ENCODE measurements at regions not wholly inside any gene's neighbourhood (a gene's known extent, or its start where the extent isn't known, plus 50 kb on each side); places are given as distances from the start of the nearest gene placed in this dataset.
A peak's percentile ranks its signal among the peaks of the same experiment; 100 is the strongest.

- DNase-seq (ENCODE audit: low spot score) = peak; percentile 17
These were observed 109.2 kb upstream of the STT3B start for GRCh38 chr3:31423482-31423881.

- DNase-seq (ENCODE audit: low spot score) = no peak
These were observed 107.3 kb upstream of the STT3B start for GRCh38 chr3:31425401-31425800.

DNA sequence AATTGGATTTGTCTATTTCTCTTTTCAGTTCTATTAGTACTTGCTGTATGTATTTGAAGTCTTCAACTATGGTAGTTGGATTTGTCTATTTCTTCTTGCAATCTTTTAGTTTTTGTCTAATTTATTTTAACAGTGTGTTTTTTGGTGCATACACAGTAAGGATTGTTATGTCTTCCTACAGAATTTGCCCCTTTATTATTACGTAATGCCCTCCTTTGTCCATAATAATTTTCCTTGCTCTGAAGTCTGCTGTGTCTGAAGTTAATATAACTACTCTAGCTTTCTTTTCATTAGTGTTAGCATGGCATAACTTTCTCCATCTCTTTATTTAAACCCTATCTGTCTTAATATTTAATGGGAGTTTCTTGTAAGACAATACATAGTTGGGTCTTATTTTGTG lies 105.1 kb upstream of the STT3B start:
- no peak for DNase-seq (ENCODE audit: low spot score)

DNA sequence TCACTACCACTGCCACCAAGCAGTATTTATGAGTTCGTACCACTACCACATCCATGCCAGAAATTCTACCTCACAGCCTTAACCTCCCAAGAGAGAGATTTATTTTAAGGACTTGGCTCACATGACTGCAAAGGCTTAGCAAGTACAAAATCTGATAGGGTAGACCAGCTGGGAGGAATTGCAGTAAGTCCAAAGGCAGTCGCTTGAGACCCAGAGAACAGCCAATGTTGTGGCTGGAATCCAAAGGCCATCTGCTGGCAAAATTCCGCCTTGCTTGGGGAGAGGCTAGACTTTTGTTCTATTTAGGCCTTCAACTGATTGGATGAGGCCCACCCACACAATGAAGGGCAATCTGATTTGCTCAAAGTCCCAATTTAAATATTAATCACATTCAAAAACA lies 101.4 kb upstream of the STT3B start:
- DNase-seq (ENCODE audit: low spot score) = no peak

- DNase-seq (ENCODE audit: low spot score) = no peak
These were observed 99.6 kb upstream of the STT3B start for GRCh38 chr3:31432897-31433678.

DNA sequence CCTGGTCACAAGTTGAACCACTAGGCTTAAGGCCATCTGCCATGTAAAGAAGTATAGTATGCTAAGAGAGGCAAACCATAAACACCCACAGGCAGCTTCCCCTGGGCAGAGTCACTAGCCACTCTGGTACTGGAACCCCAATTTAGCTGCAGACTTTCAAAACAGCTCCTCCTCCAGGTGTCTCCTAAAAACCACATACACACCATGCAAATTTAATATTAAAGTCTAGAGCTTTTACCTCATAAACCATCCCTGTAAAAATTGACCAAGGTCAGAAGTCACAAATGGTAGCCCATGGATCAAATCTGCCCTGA lies 99.1 kb upstream of the STT3B start:
- no peak for DNase-seq (ENCODE audit: low spot score)

- no peak for DNase-seq (ENCODE audit: low spot score)
These were observed 97.9 kb upstream of the STT3B start for GRCh38 chr3:31434819-31435218.

DNA sequence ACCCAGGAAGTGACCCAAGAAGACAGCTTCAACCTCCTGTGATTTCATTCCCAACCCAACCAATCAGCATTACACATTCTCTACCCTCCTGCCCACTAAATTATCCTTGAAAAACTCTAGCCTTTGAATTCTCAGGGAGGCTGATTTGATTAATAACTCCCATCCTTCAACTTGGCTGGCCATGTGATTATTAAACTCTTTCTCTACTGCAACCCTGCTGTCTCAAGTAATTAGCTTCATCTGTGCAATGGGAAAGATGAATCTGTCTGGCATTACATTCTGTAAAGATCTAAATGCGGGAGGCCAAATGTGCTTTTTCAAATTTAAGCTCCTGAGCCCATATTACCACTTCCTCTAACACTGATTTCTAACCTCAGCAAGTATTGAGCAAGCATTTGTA lies 95.9 kb upstream of the STT3B start:
- DNase-seq (ENCODE audit: low spot score) = no peak

DNA sequence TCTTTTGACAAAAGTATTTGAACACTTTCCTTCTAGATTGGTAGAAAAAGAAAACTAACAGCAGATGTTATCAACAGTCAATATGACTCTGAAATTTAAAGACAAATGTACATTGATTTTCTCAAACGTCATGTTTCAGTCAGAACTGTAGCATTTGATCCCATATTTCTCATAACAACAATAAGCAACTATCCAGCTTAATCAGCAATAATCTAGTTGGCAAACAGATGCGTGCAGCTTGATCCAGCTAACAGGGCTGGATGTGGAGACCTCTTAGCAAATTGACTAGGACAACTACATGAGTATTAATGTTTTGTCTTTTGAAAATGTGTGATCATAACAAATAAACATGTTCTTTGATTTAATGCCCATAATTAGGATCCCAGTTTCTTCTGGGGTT lies 94.0 kb upstream of the STT3B start:
- no peak for DNase-seq (ENCODE audit: low spot score)

- no peak for DNase-seq (ENCODE audit: low spot score)
These were observed 92.6 kb upstream of the STT3B start for GRCh38 chr3:31439890-31440750.

DNA sequence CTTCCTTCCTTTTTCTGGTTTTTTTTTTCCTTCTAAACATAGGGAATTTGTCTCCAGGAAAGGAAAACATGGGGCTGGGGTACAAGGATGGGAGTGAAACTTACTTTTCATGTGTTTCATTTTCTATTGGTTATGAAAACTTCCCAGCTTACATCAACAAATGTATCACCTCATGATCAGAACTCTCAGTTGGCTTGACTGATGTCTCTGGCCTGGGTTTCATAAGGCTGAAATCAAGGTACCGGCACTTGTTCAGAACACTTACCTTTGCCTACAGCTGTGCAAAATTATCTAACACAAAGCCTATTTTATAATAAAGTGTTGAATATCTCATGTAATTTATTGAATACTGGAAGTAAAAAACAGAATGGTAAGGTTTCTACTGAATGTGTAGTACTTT lies 91.8 kb upstream of the STT3B start:
- no peak for DNase-seq (ENCODE audit: low spot score)

DNA sequence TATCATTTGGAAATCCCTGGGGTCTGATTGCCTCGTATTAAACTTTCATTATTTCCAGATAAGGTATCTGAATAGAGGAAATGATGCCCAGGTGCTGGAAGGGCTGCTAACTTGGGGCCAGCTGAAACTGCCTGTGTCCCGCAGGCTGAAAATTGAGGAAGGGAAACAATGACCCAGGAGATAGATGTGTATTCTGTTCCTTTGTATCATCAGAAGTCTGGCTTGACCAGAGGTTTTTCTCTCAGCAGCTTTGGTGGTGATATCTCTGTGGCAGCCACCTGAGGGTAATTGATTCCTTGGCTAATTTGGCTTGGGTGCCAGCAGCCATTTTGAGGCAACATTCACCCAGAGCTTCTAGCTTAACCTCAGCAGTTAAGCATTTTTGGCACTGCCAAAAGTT lies 90.0 kb upstream of the STT3B start:
- DNase-seq (ENCODE audit: low spot score) = no peak

GRCh38 chr3:31444220-31445142 lies 88.2 kb upstream of the STT3B start:
- DNase-seq (ENCODE audit: low spot score) = no peak

GRCh38 chr3:31445701-31446100 lies 87.0 kb upstream of the STT3B start:
- no peak for DNase-seq (ENCODE audit: low spot score)

DNA sequence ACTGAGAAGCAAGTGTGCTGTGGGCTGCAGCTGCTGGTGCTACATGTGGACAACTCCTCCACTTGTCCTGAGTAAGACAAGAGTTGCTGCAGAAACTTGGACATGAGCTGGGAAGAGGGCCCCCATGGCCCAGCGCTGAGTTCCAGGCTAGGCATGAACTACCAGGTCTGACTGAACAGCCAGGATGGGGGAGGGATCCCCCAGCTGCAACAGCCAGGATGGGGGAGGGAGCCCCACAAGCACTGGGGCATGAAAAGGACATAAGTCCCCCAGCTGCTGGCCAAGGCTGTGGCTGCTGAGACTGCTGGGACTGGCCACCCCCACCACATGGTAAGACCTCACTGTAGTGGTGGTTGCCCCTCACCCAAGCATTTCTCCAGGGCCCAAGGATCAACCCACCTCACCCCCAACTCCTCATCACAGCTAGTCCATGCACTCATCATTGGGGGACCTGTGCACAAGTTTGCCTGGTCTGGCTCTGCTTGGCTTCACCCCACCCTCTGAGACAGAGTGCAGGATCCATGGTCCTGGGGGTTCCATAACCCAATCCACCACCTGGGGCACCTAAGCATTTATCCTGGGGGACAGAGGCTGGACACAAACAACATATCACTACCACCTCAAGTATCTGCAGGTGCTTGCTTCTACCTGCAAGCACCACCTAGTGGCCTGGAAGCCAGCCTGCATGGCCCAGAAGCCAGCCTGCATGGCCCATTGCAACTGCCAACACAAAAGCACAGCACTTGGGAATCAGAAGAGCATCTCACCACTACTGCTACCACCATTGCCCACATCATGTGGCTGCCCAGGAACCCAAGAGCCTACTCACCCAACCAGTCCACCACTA lies 84.5 kb upstream of the STT3B start:
- peak; percentile 42 for DNase-seq (ENCODE audit: low spot score)

DNA sequence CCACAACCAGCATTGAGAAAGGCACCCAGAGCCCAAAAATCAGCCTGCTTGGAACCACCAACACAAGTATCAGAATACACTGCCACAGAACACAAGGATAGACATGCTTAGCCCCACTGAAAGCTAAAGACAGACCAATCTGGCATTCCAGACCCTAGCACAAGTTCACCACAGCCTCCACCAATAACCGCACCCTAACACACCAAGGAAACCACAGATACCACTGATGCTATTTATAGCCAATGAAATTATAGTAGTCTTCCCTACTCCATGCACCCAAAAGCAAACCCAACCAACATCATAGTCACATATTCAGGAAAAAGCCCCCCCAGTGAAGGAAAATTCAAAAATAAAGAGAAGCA lies 83.9 kb upstream of the STT3B start:
- DNase-seq (ENCODE audit: low spot score) = no peak

GRCh38 chr3:31449318-31449717 lies 83.4 kb upstream of the STT3B start:
- DNase-seq (ENCODE audit: low spot score) = no peak

- no peak for DNase-seq (ENCODE audit: low spot score)
These were observed 82.4 kb upstream of the STT3B start for GRCh38 chr3:31450345-31450744.

DNA sequence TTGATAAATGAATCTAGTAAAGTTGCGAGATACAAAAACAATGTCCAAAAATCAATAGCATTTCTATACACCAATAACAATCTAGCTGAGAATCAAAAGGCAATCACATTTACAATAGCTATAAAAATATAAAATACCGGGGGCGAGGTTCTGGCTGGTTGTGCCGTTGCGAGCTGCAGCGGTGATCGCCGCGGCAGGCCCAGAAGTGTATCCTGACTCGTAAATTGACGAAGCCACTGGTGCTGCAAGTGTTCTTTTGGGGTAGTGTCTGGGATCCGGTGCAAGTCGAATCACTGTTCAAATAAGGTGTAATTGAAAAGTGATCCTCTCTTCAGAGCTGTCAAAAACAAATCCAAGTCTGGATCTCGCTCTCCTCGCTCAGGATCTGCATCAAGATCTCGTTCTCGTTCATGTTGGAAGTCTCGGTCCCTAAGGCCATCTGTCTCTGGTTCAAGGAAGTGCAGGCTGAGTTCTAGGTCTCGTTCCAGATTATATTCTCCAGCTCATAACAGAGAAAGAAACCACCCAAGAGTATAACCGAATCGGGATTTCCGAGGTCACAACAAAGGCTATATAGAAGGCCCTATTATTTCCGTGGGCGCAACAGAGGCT lies 80.1 kb upstream of the STT3B start:
- DNase-seq (ENCODE audit: low spot score) = no peak

- DNase-seq (ENCODE audit: low spot score) = no peak
These were observed 79.3 kb upstream of the STT3B start for GRCh38 chr3:31453430-31453829.

GRCh38 chr3:31455524-31455923 lies 77.2 kb upstream of the STT3B start:
- DNase-seq (ENCODE audit: low spot score) = no peak

All from SW480 (cell line).